GM12878 (cell line): ENCODE measurements at regions not wholly inside any gene's neighbourhood (a gene's known extent, or its start where the extent isn't known, plus 50 kb on each side); places are given as distances from the start of the nearest gene placed in this dataset.

Source experiments
- BACH1 ChIP-seq: fragments of 450-650 bp; IDR thresholded peaks from 2 replicates; pipeline ENCODE4 v1.6.1; 2017; ENCODE audit warnings: mild to moderate bottlenecking, borderline replicate concordance
- BRCA1 ChIP-seq: IDR thresholded peaks from 2 replicates; pipeline ENCODE4 v1.6.1; 2011; ENCODE audit warnings: low read depth, low read length, improper control_type of control experiment
- CBX3 ChIP-seq: fragments of 200-600 bp; sonication (generic); IDR thresholded peaks from 2 replicates; pipeline ENCODE4 v1.6.1; 2016; ENCODE audit warnings: low read depth, borderline replicate concordance
- CHD2 ChIP-seq: IDR thresholded peaks from 2 replicates; pipeline ENCODE4 v1.6.1; 2011; ENCODE audit warnings: low read depth, low read length, improper control_type of control experiment, borderline replicate concordance
- CREB1 ChIP-seq: IDR thresholded peaks from 2 replicates; pipeline ENCODE4 v1.6.1; 2012; ENCODE audit warnings: low read depth, mild to moderate bottlenecking, inconsistent platforms
- DPF2 ChIP-seq: fragments of 450-650 bp; IDR thresholded peaks from 2 replicates; pipeline ENCODE4 v1.6.1; 2017; ENCODE audit warnings: mild to moderate bottlenecking
- E2F8 ChIP-seq: fragments of 450-650 bp; IDR thresholded peaks from 2 replicates; pipeline ENCODE4 v1.6.1; 2018; ENCODE audit warnings: mild to moderate bottlenecking, low read depth, moderate library complexity; ENCODE audit not compliant: partially characterized antibody
- ETV6 ChIP-seq, 2 experiments: fragments of 450-650 bp in 1 of 2; IDR thresholded peaks in 1 of 2; conservative IDR thresholded peaks in 1 of 2; 2 replicates each; pipeline ENCODE4 v1.6.1; 2014; ENCODE audit warnings: antibody characterized with exemption in 1 of 2, borderline replicate concordance in 1 of 2, low read depth in 1 of 2, mild to moderate bottlenecking in 1 of 2, moderate library complexity in 1 of 2
- FOXK2 ChIP-seq: fragments of 450-650 bp; IDR thresholded peaks from 2 replicates; pipeline ENCODE4 v1.6.1; 2017; ENCODE audit warnings: mild to moderate bottlenecking, moderate library complexity
- HDAC2 ChIP-seq: fragments of 200-600 bp; sonication (generic); IDR thresholded peaks from 2 replicates; pipeline ENCODE4 v1.6.1; 2017
- HDGF ChIP-seq: fragments of 450-650 bp; IDR thresholded peaks from 2 replicates; pipeline ENCODE4 v1.6.1; 2016; ENCODE audit warnings: antibody characterized with exemption
- KAT2A ChIP-seq: conservative IDR thresholded peaks from 2 replicates; pipeline ENCODE4 v1.6.1; 2011; ENCODE audit warnings: low read depth, low read length; ENCODE audit not compliant: control insufficient read depth
- MEF2B ChIP-seq: fragments of 450-650 bp; IDR thresholded peaks from 2 replicates; pipeline ENCODE4 v1.6.1; 2018; ENCODE audit warnings: mild to moderate bottlenecking, moderate library complexity; ENCODE audit not compliant: partially characterized antibody, poor library complexity, severe bottlenecking
- NBN ChIP-seq: fragments of 450-650 bp; IDR thresholded peaks from 2 replicates; pipeline ENCODE4 v1.6.1; 2016
- NR2F1 ChIP-seq: fragments of 450-650 bp; conservative IDR thresholded peaks from 2 replicates; pipeline ENCODE4 v1.6.1; 2017; ENCODE audit warnings: mild to moderate bottlenecking
- POLR2A ChIP-seq: IDR thresholded peaks from 2 replicates; pipeline ENCODE4 v1.6.1; 2011; ENCODE audit warnings: low read depth, mild to moderate bottlenecking, low read length
- RAD51 ChIP-seq: fragments of 450-650 bp; IDR thresholded peaks from 2 replicates; pipeline ENCODE4 v1.6.1; 2016; ENCODE audit warnings: moderate library complexity, mild to moderate bottlenecking, inconsistent platforms
- RB1 ChIP-seq: fragments of 450-650 bp; formaldehyde crosslinking; IDR thresholded peaks from 2 replicates; pipeline ENCODE4 v1.6.1; 2017; ENCODE audit warnings: mild to moderate bottlenecking, borderline replicate concordance
- RUNX3 ChIP-seq: IDR thresholded peaks from 2 replicates; pipeline ENCODE4 v1.6.1; 2012; ENCODE audit warnings: low read length, inconsistent platforms
- SMAD5 ChIP-seq: IDR thresholded peaks from 2 replicates; pipeline ENCODE4 v1.6.1; 2016; ENCODE audit warnings: antibody characterized with exemption, low read depth
- SMARCA5 ChIP-seq: fragments of 450-650 bp; IDR thresholded peaks from 2 replicates; pipeline ENCODE4 v1.6.1; 2017; ENCODE audit warnings: mild to moderate bottlenecking
- SP1 ChIP-seq: IDR thresholded peaks from one replicate; pipeline ENCODE4 v1.6.1; 2011; ENCODE audit warnings: low read depth, low read length
- ZBTB33 ChIP-seq: fragments of 450-650 bp; IDR thresholded peaks from 2 replicates; pipeline ENCODE4 v1.6.1; 2017; ENCODE audit warnings: mild to moderate bottlenecking
- TF ChIP-seq, protein P1 (sequence below): fragments of 450-650 bp; IDR thresholded peaks from 2 replicates; pipeline ENCODE4 v1.6.1; 2016; ENCODE audit warnings: mild to moderate bottlenecking
- TF ChIP-seq, protein P2 (sequence below): IDR thresholded peaks from 2 replicates; pipeline ENCODE4 v1.6.1; 2012; ENCODE audit warnings: low read depth, low read length, improper control_type of control experiment
- TF ChIP-seq, protein P3 (sequence below): fragments of 450-650 bp; IDR thresholded peaks from 2 replicates; pipeline ENCODE4 v1.6.1; 2016; ENCODE audit warnings: mild to moderate bottlenecking

DNA sequence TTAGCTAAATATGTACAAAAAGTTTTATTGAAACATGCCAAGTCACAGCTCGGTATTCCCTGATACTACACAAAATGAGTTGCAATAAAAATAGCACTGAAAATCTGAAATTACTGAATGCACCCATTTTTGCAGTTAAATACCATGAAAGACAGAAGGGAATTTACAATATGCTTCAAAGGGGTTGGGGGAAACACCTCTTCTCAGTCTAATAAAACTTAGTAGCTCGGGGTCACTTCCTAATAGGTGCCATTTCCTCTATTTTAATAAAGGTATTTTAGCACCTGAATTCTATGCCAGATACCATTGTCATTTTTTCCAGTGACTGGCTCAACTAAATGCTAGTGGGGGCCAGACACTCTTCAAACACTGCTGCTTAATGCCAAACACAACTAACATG is 204.1 kb upstream of the MEF2C start (continued):
- no peak for TF ChIP-seq ETV6 (conservative IDR thresholded peaks at IDR 0.05 in 1 of 2, IDR thresholded peaks at IDR 0.05 in 1 of 2; ENCODE audit: borderline replicate concordance in 1 of 2, low read depth in 1 of 2)
- no peak for TF ChIP-seq CBX3
- TF ChIP-seq CHD2: no peak
- TF ChIP-seq SP1: no peak
- no peak for TF ChIP-seq BACH1
- TF ChIP-seq POLR2A: no peak
- no peak for TF ChIP-seq RAD51
- TF ChIP-seq ZBTB33: no peak
- TF ChIP-seq DPF2: peak; percentile 38; the same call in 1 of the 2 replicates
- TF ChIP-seq MEF2B: peak; percentile 46
- no peak for TF ChIP-seq RB1
- peak; percentile 83 for TF ChIP-seq NR2F1
- no peak for TF ChIP-seq SMAD5
- no peak; the same call in 1 of the 2 replicates for TF ChIP-seq RUNX3
- TF ChIP-seq CREB1: no peak
- TF ChIP-seq, protein P1, sequence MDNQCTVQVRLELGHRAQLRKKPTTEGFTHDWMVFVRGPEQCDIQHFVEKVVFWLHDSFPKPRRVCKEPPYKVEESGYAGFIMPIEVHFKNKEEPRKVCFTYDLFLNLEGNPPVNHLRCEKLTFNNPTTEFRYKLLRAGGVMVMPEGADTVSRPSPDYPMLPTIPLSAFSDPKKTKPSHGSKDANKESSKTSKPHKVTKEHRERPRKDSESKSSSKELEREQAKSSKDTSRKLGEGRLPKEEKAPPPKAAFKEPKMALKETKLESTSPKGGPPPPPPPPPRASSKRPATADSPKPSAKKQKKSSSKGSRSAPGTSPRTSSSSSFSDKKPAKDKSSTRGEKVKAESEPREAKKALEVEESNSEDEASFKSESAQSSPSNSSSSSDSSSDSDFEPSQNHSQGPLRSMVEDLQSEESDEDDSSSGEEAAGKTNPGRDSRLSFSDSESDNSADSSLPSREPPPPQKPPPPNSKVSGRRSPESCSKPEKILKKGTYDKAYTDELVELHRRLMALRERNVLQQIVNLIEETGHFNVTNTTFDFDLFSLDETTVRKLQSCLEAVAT: no peak
- TF ChIP-seq SMARCA5: no peak
- TF ChIP-seq, protein P2, sequence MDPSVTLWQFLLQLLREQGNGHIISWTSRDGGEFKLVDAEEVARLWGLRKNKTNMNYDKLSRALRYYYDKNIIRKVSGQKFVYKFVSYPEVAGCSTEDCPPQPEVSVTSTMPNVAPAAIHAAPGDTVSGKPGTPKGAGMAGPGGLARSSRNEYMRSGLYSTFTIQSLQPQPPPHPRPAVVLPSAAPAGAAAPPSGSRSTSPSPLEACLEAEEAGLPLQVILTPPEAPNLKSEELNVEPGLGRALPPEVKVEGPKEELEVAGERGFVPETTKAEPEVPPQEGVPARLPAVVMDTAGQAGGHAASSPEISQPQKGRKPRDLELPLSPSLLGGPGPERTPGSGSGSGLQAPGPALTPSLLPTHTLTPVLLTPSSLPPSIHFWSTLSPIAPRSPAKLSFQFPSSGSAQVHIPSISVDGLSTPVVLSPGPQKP: no peak
- TF ChIP-seq FOXK2: no peak
- no peak for TF ChIP-seq HDGF
- no peak for TF ChIP-seq KAT2A
- TF ChIP-seq NBN: no peak
- no peak for TF ChIP-seq BRCA1
- TF ChIP-seq HDAC2: no peak
- TF ChIP-seq E2F8: no peak
- TF ChIP-seq, protein P3, sequence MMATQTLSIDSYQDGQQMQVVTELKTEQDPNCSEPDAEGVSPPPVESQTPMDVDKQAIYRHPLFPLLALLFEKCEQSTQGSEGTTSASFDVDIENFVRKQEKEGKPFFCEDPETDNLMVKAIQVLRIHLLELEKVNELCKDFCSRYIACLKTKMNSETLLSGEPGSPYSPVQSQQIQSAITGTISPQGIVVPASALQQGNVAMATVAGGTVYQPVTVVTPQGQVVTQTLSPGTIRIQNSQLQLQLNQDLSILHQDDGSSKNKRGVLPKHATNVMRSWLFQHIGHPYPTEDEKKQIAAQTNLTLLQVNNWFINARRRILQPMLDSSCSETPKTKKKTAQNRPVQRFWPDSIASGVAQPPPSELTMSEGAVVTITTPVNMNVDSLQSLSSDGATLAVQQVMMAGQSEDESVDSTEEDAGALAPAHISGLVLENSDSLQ: no peak
